Activated CD4-positive, alpha-beta memory T cell treated with anti-CD3 and anti-CD28 coated beads for 36 hours (primary cell): ENCODE measurements at regions not wholly inside any gene's neighbourhood (a gene's known extent, or its start where the extent isn't known, plus 50 kb on each side); places are given as distances from the start of the nearest gene placed in this dataset.

Source experiments
- CTCF ChIA-PET: fragments of 350-600 bp; sonication (Branson Sonifier 250); formaldehyde crosslinking; loops from one replicate; lab custom pipeline; 2021; ENCODE audit warnings: antibody characterized with exemption, inconsistent platforms; lab: Charles Lee
- POLR2A ChIA-PET: fragments of 350-600 bp; sonication (Branson Sonifier 250); formaldehyde crosslinking; loops from one replicate; lab custom pipeline; 2021; ENCODE audit warnings: antibody characterized with exemption; lab: Charles Lee
- DNase-seq: peaks from one replicate; pipeline ENCODE4 v3.0.0-alpha.2; 2020
- H3K27ac Mint-ChIP-seq: one replicate; pipeline ENCODE4 v1.8.0; 2021; ENCODE audit warnings: mixed read lengths
- H3K27me3 Mint-ChIP-seq: one replicate; pipeline ENCODE4 v1.8.0; 2021; ENCODE audit warnings: mixed read lengths
- H3K36me3 Mint-ChIP-seq: one replicate; pipeline ENCODE4 v1.8.0; 2021; ENCODE audit warnings: mixed read lengths
- H3K4me1 Mint-ChIP-seq: one replicate; pipeline ENCODE4 v1.8.0; 2021; ENCODE audit warnings: low read depth, mixed read lengths
- H3K4me3 Mint-ChIP-seq: one replicate; pipeline ENCODE4 v1.8.0; 2021; ENCODE audit warnings: mild to moderate bottlenecking, mixed read lengths
- H3K9me3 Mint-ChIP-seq: one replicate; pipeline ENCODE4 v1.8.0; 2021; ENCODE audit warnings: mixed read lengths
- intact Hi-C: fragments of 100-400 bp; cut with micrococcal nuclease; formaldehyde crosslinking; loops from one replicate; pipeline ENCODE4 v1.15.1; 2023

- ChIA-PET CTCF (no interaction called here), POLR2A (no interaction called here)
- intact Hi-C loops = no loop called here
- Mint-ChIP-seq H3K36me3 (no peaks in the 10 kb centered on the region), H3K27ac (no peak overlapping the region), H3K27me3 (no peaks in the 10 kb centered on the region), H3K9me3 (no peaks in the 10 kb centered on the region), H3K4me3 (no peak overlapping the region), H3K4me1 (no peaks in the 10 kb centered on the region)
- no peak for DNase-seq
Measured at GRCh38 chr4:181944527-181944926, 298.7 kb upstream of the TENM3 start.

GRCh38 chr4:181946902-181947301 lies 296.3 kb upstream of the TENM3 start:
- Mint-ChIP-seq H3K9me3 (no peaks in the 10 kb centered on the region), H3K36me3 (no peaks in the 10 kb centered on the region), H3K27ac (no peak overlapping the region), H3K27me3 (no peaks in the 10 kb centered on the region), H3K4me1 (no peaks in the 10 kb centered on the region), H3K4me3 (no peak overlapping the region)
- ChIA-PET POLR2A (no interaction called here), CTCF (no interaction called here)
- intact Hi-C loops = no loop called here
- DNase-seq = no peak

GRCh38 chr4:181948839-181949382 lies 294.3 kb upstream of the TENM3 start:
- DNase-seq = no peak
- H3K4me1 Mint-ChIP-seq = no peaks in the 10 kb centered on the region
- H3K9me3 Mint-ChIP-seq = no peaks in the 10 kb centered on the region
- CTCF ChIA-PET = no interaction called here
- intact Hi-C loops = no loop called here
- POLR2A ChIA-PET = no interaction called here
- no peak overlapping the region for H3K27ac Mint-ChIP-seq
- H3K27me3 Mint-ChIP-seq = no peaks in the 10 kb centered on the region
- no peak overlapping the region for H3K4me3 Mint-ChIP-seq
- H3K36me3 Mint-ChIP-seq = no peaks in the 10 kb centered on the region

- Mint-ChIP-seq H3K27ac (no peak overlapping the region), H3K27me3 (no peaks in the 10 kb centered on the region), H3K4me3 (no peak overlapping the region), H3K4me1 (no peaks in the 10 kb centered on the region), H3K36me3 (no peaks in the 10 kb centered on the region), H3K9me3 (no peaks in the 10 kb centered on the region)
- no peak for DNase-seq
- ChIA-PET POLR2A (no interaction called here), CTCF (no interaction called here)
- intact Hi-C loops = no loop called here
Measured at GRCh38 chr4:181949704-181950312, 293.4 kb upstream of the TENM3 start.

GRCh38 chr4:181950372-181951127 lies 292.7 kb upstream of the TENM3 start:
- intact Hi-C loops = no loop called here
- DNase-seq = no peak
- Mint-ChIP-seq H3K36me3 (no peaks in the 10 kb centered on the region), H3K27me3 (no peaks in the 10 kb centered on the region), H3K4me1 (no peaks in the 10 kb centered on the region), H3K27ac (no peak overlapping the region), H3K4me3 (no peak overlapping the region), H3K9me3 (no peaks in the 10 kb centered on the region)
- CTCF ChIA-PET = no interaction called here
- POLR2A ChIA-PET = no interaction called here

GRCh38 chr4:181951265-181951664 lies 291.9 kb upstream of the TENM3 start:
- H3K9me3 Mint-ChIP-seq = no peaks in the 10 kb centered on the region
- no peaks in the 10 kb centered on the region for H3K4me1 Mint-ChIP-seq
- H3K36me3 Mint-ChIP-seq = no peaks in the 10 kb centered on the region
- no peak overlapping the region for H3K27ac Mint-ChIP-seq
- intact Hi-C loops = no loop called here
- no peak for DNase-seq
- ChIA-PET CTCF (no interaction called here), POLR2A (no interaction called here)
- no peak overlapping the region for H3K4me3 Mint-ChIP-seq
- H3K27me3 Mint-ChIP-seq = no peaks in the 10 kb centered on the region

GRCh38 chr4:181952478-181952877 lies 290.7 kb upstream of the TENM3 start:
- Mint-ChIP-seq H3K4me3 (no peak overlapping the region), H3K4me1 (no peaks in the 10 kb centered on the region), H3K9me3 (no peaks in the 10 kb centered on the region), H3K36me3 (no peaks in the 10 kb centered on the region), H3K27me3 (no peaks in the 10 kb centered on the region), H3K27ac (no peak overlapping the region)
- ChIA-PET POLR2A (no interaction called here), CTCF (no interaction called here)
- intact Hi-C loops = no loop called here
- no peak for DNase-seq

GRCh38 chr4:181956512-181956911 lies 286.7 kb upstream of the TENM3 start:
- DNase-seq = no peak
- no peak overlapping the region for H3K27ac Mint-ChIP-seq
- CTCF ChIA-PET = no interaction called here
- H3K4me1 Mint-ChIP-seq = no peaks in the 10 kb centered on the region
- POLR2A ChIA-PET = no interaction called here
- H3K36me3 Mint-ChIP-seq = no peaks in the 10 kb centered on the region
- no peak overlapping the region for H3K4me3 Mint-ChIP-seq
- no peaks in the 10 kb centered on the region for H3K27me3 Mint-ChIP-seq
- H3K9me3 Mint-ChIP-seq = no peaks in the 10 kb centered on the region
- intact Hi-C loops = no loop called here

GRCh38 chr4:181957088-181957487 lies 286.1 kb upstream of the TENM3 start:
- Mint-ChIP-seq H3K27me3 (no peaks in the 10 kb centered on the region), H3K36me3 (no peaks in the 10 kb centered on the region), H3K4me3 (no peak overlapping the region), H3K4me1 (no peaks in the 10 kb centered on the region), H3K27ac (no peak overlapping the region), H3K9me3 (no peaks in the 10 kb centered on the region)
- ChIA-PET CTCF (no interaction called here), POLR2A (no interaction called here)
- intact Hi-C loops = no loop called here
- no peak for DNase-seq

GRCh38 chr4:181958446-181958845 lies 284.8 kb upstream of the TENM3 start:
- ChIA-PET CTCF (no interaction called here), POLR2A (no interaction called here)
- Mint-ChIP-seq H3K9me3 (no peaks in the 10 kb centered on the region), H3K27me3 (no peaks in the 10 kb centered on the region), H3K36me3 (no peaks in the 10 kb centered on the region), H3K27ac (no peak overlapping the region), H3K4me1 (no peaks in the 10 kb centered on the region), H3K4me3 (no peak overlapping the region)
- no peak for DNase-seq
- intact Hi-C loops = no loop called here

GRCh38 chr4:181959121-181959520 lies 284.1 kb upstream of the TENM3 start:
- Mint-ChIP-seq H3K4me1 (no peaks in the 10 kb centered on the region), H3K4me3 (no peak overlapping the region), H3K27ac (no peak overlapping the region), H3K27me3 (no peaks in the 10 kb centered on the region), H3K36me3 (no peaks in the 10 kb centered on the region), H3K9me3 (no peaks in the 10 kb centered on the region)
- DNase-seq = no peak
- intact Hi-C loops = no loop called here
- ChIA-PET POLR2A (no interaction called here), CTCF (no interaction called here)

GRCh38 chr4:181960384-181960783 lies 282.8 kb upstream of the TENM3 start:
- Mint-ChIP-seq H3K27me3 (no peaks in the 10 kb centered on the region), H3K4me1 (no peaks in the 10 kb centered on the region), H3K9me3 (no peaks in the 10 kb centered on the region), H3K27ac (no peak overlapping the region), H3K36me3 (no peaks in the 10 kb centered on the region), H3K4me3 (no peak overlapping the region)
- intact Hi-C loops = no loop called here
- DNase-seq = no peak
- POLR2A ChIA-PET = no interaction called here
- CTCF ChIA-PET = no interaction called here

- no peaks in the 10 kb centered on the region for H3K4me1 Mint-ChIP-seq
- H3K9me3 Mint-ChIP-seq = no peaks in the 10 kb centered on the region
- no peaks in the 10 kb centered on the region for H3K36me3 Mint-ChIP-seq
- no peak for DNase-seq
- POLR2A ChIA-PET = no interaction called here
- no peak overlapping the region for H3K4me3 Mint-ChIP-seq
- CTCF ChIA-PET = no interaction called here
- no peak overlapping the region for H3K27ac Mint-ChIP-seq
- no peaks in the 10 kb centered on the region for H3K27me3 Mint-ChIP-seq
- intact Hi-C loops = no loop called here
Measured at GRCh38 chr4:181962321-181962720, 280.9 kb upstream of the TENM3 start.
